NCI-H2196 treated with DMSO at 0.1 percent for 48 hours (cell line): ENCODE measurements at regions not wholly inside any gene's neighbourhood (a gene's known extent, or its start where the extent isn't known, plus 50 kb on each side); places are given as distances from the start of the nearest gene placed in this dataset.
A peak's percentile ranks its signal among the peaks of the same experiment; 100 is the strongest.

Source experiments
- DNase-seq: peaks from one replicate; lab custom pipeline; 2025; ENCODE audit not compliant: unreplicated experiment; lab: John Stamatoyannopoulos, UW

DNA sequence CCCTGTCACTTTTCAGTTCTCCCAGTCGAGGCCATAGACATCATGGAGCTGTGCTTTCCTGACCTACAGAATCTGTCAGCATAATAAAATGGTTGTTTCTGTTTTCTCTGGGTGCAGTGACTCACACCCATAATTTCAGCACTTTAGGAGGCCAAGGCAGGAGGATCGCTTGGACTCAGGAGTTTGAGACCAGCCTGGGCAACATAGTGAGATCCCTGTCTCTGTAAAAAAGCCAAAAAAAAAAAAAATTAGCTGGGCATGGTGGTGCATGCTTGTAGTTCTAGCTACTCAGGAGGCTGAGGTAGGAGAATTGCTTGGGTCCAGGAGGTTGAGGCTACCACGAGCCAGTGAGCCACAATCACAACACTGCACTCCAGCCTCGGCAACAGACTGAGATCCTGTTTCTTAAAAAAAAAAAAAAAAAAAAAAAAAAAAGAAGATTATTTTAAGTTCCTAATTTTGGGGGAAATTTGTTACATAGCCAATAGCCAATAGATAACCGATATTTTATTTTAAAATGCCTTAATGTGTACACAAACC lies 196.2 kb downstream of the ADSS2 start:
- DNase-seq = no peak

DNA sequence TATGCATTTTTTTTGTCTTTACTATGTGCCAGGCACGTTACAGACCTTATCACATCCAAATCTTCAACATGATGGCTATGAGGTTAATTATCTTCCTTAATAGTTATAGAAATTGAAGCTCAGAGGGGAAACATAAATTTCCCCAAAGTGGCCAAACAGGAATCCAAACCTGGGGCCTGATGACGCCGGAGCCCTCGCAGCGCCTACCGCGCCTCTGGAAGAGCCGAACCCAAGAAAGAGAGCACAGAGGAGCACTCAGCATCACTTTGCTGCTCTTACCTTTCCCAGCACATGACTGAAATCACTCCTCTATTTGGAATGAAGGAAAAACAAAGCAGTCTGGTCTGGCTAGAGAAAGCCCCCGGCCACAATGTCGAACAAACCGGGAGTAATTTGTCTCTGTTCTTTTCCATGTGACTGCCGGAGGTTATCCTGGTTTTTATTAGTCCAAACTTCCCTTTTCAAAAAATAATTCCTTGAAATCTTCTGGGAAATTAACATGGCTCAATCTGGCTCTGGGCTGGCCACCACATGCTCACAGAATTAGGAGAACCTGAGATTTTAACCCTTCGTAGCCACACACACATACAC lies 195.5 kb downstream of the ADSS2 start:
- DNase-seq = no peak

DNA sequence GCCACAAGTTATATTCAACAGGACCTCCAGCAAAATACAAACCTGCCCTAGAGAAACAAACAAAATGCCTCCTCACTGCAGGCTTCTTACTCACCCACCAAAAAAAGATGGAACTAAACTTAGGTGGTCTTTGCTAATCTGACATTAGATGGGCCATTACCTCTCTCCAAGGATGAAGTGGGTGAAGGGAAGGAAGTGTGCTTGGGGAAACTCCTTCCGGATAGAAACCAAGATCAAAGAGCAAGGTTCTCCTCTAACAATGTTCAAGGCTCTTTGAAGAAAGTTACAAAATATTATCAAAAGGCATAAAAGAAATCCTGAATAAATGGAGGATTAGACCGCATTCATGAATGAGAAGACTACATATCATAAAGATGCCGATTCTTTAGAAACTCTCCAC lies 187.5 kb downstream of the ADSS2 start:
- DNase-seq = no peak

DNA sequence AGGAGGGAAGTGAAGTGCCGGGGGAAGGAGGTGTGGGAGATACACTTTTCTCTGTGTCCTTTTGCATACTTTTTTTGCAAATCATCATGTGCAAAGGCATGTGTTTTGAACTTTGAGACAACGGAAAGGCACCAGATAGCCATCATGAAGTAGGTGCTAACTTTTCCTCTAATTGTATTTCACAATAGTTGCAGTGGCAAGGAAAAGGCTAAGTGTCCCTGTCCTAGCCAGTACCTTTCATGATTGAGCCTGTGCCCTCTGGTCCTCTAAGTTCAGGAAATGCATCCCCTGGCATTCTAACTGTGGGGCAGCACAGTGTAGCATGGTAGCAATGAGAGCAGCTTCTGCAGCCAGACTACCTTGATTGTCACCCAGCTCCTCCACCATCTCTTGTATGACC lies 186.2 kb downstream of the ADSS2 start:
- no peak for DNase-seq

DNA sequence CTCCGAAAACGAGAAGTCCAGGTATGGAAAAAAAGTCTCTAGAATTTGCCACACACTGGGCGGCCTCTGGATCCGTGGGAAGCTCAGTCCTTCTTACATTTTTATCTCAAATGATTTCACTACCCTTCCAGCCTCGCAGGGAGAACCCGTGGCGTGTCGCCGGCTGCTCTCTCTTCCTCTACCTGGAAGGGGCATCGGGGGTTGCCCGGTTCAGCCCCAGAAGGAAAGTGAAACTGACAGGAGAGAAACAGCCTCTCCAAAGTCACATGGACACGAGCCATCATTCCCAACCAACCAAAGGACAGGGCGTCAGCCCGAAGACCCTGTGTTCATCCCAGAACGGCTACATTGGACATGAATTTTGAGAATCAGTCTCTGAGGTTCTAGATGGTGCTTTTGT lies 182.5 kb downstream of the ADSS2 start:
- no peak for DNase-seq

DNA sequence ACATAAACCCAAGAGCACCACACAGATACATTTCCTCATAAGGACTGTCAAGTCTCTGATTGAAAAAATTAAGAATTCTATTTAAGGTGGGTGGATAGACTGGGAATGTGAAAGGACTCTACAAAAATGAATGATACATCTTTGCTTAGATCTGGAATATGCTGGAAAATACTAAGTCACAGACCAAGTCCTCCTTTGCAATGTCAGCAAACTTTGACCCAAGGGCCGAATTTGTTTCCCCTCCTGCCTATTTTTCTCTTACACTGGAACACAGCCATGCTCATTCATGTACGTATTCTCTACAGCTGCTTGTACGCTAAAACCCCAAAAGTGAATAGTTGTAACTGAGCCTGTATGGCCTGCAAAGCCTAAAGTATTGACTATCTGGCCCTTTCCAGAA lies 180.7 kb downstream of the ADSS2 start:
- no peak for DNase-seq

DNA sequence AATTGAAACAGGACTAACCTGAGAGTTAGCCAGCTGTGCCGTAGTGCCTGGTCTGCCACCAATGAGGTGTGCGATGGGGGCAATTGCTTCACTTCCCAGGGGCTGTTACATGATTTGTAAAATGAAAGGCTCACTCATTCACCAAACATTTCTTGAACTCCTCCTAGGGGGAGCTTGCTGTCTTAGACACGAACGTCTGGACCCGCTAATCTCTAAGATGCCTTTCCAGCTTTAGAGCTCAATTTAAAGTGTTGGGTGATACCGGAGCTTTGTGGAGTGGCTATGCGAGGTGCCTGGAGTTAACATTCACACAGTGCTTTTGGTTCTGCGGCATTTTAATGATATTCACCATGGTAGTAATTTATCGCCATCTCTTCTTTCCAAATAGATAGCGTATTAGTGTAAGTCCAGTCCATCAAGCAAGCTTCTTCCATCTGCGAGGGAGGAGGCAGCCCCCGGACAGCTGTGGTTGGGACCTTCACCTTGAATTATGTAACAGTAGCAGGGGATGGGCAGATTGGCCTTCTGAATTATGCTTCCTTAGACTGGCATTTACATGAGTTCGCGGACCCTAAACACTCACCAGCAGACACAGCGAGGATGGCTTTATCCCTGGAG lies 179.9 kb downstream of the ADSS2 start:
- DNase-seq = no peak

DNA sequence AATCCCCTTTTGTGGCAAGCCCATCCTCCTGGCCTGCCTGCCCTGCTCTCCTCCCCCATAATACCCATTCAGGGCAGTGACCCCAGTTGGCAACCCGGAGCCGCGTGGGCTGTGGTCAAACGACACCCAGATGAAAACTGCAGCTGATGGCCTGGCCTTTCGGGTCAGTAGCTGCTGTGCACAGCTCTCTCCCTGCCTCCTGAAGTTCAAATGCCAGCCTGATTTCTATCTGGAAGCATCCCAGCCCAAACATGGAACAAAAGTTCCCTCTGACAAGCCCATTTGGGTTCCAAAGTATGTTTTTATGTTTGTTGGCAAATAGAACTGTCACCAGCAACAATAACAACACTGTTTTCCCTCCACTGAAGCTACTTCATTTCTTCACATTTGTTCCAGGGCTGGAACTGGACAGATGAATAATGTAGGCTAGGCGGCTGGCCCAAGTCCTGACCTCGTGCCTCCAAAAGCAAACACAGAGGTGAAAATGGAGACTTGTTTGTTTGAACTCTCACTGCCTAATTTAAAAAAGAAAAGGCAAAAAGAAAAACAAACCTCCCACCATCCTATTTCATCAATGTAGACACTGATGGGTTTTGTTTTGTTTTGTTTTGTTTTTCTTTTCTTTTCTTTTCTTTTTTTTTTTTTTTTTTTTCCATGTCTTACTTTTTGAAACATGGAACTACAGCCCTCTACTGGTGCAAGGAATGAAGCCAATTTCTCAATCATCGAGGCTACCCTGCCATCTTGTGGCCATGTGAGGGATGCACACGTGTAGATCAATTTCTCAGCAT lies 179.0 kb downstream of the ADSS2 start:
- peak; percentile 34 for DNase-seq

DNA sequence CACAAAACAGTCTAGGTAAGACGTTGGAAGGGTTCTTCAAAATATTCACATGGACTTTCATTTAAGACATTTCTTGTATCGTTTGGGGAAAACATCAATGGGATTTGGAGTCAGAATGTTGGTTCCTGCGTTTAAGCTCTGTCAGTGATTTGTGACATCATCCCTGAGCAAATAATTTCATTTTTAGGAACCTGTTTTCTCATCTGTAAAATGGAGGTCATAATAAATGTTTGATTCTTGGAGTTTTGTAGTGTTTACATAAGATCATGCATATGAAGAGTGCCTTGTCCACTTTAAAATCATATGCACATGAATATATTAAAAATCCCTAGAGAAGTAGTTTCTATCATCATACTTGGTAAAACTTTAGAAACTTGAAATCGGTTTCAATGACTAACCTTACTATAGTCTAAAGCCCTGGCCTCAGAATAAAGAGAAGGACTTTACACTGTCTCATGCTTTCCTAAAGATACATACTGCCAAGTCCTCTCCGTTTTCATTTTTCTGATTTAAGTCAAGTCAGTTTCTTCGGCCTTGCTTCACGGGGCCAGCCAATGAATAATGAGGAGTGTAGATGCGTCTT lies 178.4 kb downstream of the ADSS2 start:
- DNase-seq = no peak

DNA sequence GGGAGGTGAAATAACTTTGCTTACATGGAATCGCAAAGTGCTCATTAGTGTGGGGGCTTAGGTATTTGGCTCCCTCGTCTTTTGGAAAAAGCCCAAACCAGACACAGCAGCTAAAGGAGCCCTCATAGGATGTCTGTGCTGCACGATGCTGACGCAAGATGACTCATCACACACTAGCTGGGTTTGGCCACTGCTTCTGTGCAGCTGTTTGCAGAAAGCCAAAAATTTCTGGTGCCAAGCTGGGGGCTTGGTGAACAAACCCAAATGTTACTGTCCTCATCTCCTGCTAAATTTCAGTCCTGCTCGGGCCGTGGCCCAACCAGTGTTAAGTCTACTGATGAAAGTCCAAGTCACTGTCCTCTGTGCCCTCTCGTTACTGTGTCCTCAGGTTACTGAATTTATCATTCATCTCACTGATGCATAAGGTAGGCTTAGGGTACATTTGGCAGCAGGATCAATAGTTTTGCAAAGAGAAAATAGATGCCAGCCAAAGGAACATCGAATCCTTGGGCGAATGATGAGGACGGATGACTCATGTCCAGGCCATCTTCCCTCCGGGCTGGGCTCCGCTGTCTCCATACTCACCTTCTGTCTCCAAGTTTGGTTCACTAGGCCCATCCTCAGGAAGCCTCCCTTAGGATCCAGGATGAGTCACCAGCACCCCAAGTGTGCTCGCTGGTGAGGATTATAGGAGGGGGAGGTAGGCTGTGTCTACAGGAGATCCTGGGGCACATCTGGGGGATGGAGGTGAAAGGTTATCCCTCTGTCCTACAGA lies 177.7 kb downstream of the ADSS2 start:
- DNase-seq = no peak

DNA sequence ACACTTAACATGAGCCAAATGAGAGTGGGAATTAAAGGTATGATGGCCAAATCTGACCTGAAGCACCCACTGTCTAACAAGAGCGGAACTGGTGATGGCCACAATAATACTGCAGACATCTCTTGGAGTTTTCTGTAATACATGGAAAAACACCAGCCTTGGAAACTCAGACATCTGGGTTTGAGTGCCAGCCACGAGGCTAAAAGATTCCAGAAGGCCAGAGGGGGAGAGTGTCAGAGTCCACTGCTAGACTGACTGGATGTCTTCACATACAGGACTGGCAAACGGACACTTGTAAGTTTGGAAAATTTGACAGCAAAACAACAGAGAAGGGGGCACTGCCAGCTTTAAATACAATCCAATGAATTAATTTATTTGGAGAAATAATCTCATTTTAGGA lies 175.1 kb downstream of the ADSS2 start:
- DNase-seq = no peak

DNA sequence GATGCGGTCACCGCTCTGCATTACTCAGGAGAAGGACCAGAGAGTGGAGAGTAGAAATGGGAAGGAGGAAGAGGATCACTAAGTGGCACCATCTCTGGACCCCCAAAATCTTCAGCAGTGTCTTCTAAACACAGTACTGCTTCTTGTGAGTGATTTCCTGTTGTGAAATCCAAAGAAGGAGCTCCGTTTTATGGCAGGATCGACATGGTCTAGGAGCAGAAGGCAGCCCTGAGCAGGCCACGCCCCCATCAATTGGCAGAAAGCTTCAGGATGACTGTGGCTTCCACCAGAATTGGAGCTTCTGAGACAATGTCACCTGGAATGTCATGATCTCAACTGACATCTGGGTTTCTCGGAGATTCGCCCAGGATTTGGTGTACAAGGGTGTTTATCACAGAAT lies 171.5 kb downstream of the ADSS2 start:
- DNase-seq = no peak

DNA sequence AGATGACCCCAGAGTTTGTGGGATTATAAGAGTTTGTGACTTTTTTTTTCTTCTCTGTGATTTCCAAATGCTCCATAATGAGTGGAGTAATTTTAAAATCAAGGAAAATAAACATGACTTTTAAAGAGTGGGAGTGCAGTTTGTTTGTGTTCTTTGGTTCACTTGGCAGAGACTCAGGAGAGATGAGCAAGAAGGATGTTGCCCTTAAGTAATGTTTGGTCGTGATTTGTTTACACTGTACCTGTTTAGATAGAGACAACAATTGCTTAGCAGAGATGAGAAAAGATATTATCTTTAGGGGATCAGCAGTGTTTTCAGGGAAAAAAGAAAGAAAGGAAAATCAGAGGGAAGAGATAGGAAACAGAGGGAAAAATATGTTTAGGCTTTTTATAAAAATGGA lies 170.8 kb downstream of the ADSS2 start:
- no peak for DNase-seq

DNA sequence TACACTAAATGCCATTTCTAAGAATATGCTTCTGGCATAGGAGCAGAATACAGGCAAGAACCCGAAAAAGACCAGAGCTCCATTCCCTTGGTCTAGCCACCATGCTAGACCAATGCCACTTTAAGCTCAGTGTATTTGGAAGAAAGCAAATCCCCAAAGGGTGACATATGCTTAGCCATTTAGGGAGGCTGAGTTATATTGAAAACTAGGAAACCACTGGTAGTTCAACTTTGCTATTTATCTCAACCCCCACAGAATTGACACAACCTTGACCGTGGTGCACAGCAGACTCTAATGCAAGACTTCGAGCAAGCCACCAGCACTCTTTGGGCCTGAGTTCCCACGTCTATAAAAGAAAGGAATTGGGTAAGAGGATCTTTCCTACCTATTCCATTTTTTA lies 167.9 kb downstream of the ADSS2 start:
- no peak for DNase-seq

DNA sequence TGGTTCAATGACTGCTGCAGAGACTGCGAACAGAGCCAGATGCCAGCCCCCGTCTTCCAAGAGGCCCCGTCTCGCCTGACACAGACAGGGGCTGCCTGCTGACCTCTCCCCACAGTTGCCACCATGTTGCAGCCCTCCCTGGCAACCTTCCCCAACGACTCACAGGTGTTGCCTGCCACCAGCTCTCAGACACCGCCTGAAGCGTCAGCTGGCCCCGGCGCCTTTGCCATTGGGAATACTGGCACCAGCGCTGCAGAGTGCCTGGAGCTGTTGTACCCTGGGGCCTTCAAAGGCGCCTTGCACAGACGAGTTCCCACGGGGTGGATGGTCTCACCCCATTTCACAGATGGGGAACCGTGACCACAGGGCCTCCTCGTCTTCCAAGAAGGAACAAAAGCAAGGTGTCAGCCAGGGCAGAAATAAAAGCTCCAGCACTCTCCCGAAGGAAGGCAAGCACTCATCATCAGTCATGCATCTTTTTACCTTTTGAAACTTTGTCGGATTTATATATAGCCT lies 167.0 kb downstream of the ADSS2 start:
- DNase-seq = no peak

DNA sequence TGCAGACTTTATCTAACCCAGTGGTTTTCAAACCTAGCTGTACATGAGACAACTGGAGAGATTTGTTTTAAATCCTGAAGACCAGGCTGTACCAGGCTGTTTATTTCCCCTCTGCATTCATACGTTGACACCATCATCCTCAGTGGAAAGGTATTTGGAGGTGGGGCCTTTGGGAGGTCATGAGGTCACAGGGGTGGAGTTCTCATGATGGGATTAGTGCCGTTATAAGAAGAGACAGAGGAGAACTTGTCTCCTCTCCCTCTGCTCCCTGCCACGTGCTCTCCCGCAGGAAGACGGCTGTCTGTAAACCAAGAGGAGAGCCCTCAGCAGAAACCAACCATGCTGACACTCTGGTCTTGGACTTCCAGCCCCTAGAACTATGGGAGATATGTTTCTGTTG lies 165.4 kb downstream of the ADSS2 start:
- no peak for DNase-seq

DNA sequence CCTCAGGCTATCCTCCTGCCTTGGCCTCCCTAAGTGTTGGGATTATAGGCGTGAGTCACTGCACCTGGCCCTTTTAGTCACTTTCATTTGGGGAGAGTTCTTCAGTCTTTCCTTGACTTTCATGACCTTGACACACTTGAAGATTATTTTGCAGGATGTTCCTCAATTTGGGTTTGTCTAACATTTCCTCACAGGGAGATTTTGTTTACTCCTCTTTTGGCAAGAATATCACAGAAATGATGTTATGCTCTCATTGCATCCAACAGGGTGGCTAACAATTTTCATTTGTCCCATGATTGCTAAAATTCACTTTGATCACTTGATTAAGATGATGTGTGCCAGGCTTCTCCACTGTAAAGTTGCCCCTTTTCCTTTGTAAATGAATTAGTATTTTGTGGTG lies 164.0 kb downstream of the ADSS2 start:
- DNase-seq = no peak

DNA sequence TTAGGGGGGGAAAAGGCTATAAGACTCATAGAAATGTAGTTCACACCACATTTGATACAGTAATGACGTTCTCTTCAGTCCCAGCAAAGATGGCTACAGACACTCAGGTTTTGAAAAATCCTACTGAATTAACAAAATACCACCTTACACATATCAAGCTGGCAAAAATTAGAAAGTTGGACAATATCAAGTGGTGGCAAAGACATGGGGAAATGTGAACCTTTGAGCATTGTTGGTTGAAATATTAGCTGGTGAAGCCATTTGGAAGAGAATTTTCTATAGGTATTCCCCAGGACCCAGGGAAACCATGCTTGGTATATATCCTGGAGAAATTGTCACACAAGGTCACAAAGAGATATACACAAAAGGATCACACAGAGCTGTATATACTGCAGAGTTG lies 163.0 kb downstream of the ADSS2 start:
- no peak for DNase-seq

DNA sequence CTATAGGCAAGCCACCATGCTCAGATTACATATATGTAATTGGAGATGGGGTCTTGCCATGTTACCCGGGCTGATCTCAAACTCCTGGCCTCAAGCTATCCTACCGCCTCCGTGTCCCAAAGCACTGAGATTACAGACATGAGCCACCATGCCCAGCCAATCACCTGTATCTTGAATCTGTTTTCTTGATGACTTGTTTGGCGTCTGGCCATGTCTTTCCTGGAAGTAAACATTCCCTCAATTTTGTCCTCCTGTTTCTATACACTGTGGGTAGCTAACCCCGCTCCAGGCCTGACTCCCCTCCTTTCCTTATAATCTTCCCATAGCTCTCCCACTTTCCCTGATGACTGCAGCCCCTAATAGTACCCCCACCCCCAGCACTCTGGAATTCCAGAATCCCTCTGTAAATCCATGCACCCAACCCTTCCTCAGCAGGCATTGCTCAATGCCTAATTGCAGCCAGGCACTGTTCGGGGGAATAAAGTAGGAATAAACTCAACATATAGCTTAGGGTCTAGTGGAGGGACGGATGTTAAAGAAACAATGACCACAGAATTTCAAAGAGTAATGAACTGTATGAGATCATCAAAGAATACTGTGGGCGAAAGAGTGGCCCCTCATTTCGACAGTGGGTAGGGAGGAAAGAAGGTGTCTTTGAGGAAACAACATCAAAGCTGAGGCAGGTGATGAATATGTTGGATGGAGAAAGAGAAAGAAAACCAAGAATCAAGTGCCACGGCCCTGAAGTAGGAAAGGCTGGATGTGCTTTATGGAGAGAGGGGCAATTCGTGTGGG lies 161.5 kb downstream of the ADSS2 start:
- DNase-seq = no peak
